Occipital lobe (tissue), 1 donor: ENCODE measurements at regions not wholly inside any gene's neighbourhood (a gene's known extent, or its start where the extent isn't known, plus 50 kb on each side); places are given as distances from the start of the nearest gene placed in this dataset.
"Not testable (repeated sequence)": the region's sequence is repeated elsewhere in the genome, so short reads cannot be mapped to it uniquely, and the experiment has no call there.

ENCODE experiments used
- DNase-seq: peaks from one replicate; lab custom pipeline; 2025; lab: John Stamatoyannopoulos, UW

DNA sequence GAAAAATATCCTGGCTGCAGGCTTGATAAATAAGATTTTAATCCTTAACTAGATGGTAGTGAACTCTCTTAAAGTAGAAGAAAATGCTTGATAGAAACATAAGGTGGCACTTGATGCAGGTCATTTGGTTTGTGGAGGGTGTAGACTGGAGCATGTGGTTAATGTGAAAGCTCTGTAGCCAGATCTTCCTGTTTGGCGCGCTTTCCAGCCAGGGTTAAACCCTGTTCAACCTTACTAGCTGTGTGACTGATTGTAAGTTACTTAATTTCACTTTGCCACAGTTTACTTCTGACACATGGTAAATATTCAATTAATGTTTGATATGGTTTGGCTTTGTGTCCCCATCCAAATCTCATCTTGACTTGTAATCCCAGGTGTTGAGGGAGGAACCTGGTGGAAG, 394.0 kb downstream of the REEP3 start:
- DNase-seq: no peak

DNA sequence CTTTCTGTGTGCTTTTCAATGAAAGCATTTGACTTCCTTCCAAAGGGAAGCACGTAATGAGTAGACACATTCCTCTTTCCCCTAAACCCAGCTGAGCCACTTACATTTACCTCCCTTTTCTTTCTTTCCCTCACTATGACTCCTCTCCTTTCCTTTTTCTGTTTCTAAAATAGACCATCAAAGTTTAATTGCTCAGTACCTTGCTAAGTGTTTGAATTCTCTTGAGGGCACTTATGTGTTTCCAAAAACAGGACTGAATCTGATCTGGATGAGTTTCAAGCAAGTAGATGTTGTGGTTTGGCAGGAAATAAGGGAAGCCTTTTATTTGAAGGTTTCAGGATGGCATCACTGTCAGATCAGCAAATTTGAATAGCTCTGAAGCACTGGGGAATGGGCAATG, 396.2 kb downstream of the REEP3 start:
- DNase-seq: no peak

DNA sequence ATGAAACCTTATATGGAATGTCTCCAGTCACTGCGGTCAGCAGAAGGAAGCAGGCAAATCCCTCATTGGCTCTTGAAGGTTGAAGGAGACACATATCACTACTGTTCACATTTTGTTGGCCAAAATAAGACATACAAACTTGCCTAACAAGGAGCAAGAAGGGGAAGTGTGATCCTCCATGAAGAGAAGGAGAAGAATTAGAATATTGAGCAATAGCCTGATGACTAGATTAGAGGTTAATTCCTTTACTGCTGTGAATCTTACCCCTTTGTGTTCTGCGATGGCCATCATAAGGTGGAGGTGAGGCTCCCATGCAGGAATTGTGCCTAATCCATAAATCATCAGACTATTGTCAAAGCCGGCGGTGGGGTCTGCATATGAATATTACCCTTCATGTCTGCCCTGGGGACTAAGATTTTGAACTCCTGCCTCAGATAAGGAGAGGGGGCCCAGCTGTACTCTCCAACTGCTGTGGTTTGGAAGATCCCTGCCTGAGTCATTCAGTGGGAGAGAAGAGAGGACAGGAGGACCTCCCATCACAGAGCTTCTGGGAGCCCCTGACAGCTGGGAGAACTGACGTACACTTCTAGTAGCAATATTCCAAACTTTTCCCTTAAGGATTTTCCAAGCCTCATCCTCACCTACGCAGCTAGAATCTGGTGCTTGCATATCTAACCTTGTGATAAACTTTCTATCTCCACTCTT, 398.5 kb downstream of the REEP3 start:
- DNase-seq: no peak

DNA sequence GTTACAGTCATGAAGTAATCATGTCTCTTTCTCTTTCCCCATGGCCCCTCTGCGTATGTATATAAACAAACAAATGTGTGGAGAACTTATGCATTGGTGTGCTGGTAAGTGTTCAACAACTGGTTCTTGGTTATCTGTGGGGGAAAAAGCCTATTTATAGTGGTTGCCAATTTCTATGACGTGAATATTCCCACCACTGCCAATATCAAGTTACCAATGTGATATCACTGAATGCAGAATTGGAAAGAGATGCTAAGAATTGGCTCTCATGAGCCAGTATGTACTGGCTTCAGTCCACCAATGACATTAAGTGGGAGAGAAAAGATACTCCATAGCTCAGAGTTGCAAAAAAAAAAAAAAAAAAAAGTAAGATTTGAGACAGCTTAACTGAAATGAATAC, 399.7 kb downstream of the REEP3 start:
- no peak for DNase-seq

DNA sequence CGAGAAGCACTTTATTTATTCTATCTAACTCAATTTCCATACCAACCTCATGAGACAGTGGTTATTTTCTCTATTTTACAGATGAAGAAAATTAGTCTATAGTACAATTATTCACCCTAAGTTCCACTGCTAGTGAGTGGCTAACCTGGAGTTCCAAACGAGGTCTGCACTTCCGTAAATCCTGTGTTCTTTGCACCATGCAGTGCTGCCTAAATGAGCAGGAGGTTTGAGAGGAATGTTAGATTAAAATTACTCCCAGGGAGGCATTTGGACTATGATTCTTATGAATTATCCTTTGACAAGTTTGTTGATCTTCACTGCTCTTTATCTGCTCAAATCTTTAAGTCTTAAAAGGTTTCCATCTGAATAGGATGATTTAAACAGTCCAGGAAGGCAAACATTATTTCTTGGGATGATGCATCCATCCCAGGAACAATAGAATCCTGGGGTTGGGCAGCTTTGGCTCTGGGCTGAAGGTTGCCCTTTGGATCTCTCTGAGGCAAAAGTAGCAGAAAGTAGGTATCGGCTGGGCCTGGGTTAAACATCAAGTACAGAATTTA, 400.8 kb downstream of the REEP3 start:
- no peak for DNase-seq

DNA sequence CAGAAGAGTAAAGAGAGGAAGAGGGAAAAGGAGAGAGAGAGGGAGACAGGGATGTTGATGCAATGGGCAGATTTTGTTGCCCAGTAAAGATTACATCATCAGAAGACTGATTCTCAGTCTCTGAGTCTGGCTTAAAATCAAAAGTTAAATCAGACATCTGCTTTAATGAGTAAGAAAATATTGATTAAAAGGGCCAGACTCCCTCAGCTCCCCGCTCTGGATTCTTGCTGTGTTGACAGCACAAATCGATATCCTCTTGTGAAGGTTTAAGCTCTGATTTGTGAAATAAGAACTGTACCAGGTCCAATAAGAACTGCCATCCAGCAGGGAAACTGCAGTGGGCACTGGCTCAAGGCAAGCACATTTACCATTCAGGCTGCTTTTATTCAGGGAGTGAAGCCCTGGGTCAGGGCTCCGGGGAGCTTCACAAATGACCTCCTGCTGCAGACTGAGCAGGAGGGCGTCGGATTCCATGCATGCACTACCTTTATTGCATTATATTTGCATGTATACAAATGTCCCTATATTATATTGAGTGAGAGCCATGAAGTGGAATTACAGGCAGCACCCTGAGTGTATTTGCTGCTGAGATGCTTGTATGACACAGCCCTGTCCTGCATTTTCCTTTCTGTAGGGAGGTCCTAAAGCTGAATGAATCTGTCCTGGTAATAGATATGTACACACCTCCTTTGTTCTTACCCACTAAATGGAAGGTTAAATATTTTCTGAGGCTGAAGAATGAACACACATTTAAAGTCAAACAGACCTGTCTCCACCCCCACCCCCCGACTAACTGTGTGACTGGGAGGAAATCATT, 401.5 kb downstream of the REEP3 start:
- no peak for DNase-seq

DNA sequence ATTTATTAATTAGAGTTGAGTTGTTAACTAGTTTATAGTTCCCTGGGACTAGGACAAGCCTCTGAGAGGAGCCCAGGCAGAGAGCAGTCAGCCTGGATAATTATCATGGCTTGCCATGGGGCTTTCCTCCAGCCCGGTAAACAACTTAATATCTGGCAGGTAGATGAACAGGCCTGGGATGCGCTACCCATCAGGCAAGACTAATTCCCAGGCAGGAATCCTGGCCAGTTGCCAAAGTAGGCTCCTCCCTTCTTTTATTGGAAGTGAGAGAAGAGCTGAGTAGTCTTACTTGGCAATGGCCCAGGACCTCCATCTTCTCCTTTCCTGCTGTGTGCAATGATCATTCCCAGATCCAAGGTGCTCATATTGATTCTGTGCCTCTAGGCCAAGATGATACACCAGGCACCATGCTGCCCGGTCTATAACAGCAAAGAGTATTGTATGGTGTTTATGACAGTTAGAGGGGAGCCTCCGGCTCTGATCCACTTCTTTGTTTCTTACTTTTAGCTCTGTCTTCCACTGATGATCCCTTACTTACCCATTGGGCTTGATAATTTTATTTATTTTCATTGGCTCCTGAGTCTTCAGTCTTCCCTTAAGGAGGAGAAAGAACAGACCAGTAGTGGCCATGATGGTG, 408.7 kb downstream of the REEP3 start:
- DNase-seq: no peak

DNA sequence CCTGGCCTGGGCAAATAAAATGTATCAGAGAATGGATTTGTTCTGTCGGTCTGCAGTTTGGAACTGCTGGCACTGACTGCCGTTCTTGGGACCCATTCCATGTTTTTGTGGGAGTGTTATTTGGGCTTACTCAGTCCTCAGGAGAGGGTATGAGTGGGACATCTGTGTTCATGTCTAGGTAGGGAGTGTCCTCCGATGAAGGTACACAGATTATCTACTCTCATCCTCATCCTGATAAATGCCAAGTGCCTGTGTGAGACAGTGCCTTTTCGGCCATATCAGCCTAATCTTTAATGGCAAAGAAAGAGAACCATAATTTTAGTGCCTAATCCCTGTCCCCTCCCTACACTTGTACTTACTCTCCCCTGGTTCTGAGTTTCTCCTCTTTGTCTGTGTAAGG, 409.4 kb downstream of the REEP3 start:
- DNase-seq: no peak

DNA sequence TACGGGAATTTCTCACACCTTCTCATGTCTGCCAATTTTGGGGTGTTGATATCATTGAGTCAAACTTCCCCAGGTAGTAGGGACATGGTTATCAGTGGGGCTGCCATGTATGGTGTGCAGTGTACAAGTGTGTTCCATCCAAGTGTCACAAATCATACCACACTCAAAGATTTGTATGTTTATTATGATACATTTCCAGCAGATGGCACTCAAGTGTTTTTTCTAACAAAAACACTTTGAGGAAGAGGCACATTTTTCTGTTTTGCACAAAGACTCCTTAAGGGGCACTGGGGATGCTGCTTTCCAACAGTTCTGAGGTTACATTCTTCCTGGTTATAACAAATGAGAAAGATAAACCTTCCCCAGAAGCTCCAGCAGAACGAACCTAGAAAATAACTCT, 414.5 kb downstream of the REEP3 start:
- DNase-seq: no peak

DNA sequence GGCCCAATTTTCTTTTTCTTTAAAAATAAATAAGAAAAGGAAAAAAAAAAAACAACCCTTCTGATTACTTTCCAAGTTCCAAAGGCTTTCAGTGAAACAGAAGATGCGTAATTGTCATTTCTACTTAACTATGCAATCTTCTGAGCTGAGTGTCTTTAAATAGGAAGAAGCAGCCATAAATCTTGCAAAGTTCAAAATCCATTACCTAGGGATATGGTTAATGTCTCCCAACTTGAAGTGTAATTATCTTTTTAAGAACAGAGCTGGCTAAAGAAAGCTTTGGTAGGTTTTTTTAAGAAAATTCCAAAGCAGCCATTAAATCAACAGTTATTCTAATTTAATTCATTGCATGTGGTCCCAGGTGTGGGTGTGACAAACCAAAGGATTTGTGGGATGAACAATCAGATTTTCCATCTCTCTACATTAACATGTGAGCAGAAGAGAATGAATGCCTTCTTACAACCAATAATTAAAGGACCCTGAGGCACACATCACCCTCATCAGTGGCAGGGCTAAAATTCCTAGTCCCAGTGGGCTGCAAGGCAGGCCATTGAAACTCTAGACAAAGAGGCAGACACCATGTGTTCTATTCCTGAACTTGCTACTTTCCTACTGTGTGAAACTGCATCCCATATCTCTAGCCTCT, 419.2 kb downstream of the REEP3 start:
- no peak for DNase-seq

DNA sequence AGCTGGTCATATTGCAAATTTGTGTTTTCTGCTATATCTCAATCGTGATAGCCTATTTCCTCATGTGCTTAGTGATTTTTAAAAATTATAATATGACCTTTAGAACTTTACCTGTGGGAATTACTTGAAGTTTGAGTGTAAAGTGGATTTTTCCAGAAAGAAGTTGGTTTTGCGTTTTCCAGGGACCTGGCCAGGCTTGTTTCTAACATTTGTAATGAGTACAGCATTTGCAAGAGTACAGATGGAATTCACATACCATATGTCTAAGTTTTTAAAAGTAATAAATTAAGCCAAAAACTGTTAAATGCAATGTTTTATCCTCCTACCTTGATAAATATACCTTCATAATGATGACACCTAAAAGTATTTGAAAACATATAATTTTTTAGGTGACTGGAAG, 443.2 kb downstream of the REEP3 start:
- no peak for DNase-seq

DNA sequence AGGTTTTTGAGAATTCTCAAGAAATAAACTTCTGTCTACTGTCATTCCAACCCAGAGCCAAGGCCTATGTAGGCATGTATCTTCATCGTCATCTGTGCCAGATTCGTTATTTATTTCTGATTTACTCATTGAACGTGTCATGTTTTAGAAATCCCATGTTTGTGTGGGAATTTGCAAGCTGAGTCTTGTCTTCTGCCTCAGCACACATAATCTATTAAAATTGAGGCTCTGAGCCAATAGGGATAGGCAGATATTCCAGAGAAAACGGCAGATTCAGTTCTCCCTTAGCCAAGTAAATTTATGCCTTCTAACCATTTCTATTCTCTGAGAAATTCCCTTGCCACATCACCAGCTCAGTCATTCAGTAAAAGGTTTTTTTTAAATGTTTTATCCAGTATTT, 444.6 kb downstream of the REEP3 start:
- DNase-seq: no peak

DNA sequence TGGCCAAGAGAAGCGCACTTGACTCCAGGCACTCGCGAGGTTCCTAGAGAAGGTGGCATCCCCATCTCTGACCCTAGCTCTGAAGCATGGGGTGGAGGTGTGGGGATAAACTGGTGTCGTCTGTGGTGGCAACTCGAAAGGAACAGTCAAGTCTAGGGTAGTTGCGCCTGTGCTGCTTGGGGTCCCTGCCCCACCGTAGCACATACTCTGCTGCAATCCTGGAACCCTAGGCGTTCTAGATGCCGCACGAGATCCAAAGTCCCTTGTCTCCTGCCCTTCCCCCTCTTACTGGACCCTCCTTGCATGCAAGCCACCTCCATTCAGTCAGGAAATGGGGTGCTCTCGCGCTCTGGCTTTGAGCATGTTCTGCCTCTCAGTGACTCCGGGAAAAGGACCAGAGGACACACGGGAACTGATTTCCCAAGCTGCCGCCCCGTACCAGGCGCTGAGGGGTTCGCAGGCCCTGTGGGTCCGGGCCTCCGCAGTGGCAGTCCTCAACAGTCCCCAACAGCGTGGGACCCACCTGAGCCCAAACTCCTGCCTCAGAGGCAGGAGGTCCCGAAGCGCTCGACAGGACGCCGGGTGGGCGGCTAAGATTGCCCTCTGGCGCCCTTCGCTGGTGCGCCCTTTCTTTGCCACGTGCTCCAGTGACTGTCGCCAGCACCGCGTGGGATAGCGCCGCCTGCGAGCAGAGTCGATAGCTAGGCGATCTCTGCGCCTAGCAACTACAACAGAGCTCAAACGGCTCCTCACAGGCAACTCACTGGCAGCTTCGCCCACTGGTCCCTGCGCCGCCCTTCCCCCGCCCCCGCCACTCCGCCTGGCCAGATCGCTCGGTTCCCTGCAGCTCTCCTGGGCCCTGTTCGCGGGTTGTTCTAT, 452.0 kb downstream of the REEP3 start:
- no peak for DNase-seq

DNA sequence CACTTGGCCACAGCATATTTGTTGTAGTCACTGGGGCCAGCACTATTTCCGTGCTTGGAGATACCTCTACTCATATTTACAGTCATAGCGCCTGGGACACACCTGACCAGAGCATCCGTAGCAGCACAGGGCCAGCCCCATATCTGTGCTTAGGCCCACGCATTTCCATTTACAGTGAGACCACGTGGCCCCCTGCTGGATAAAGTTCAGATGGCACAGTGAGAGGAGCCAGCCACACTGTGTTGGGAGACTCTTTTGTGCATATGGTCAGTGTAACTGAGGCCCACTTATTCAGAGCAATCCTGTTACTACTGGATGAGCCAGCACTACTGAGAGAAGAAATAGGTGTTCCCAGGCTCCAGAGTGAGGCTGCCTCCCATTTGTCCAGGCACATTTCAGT, 455.3 kb downstream of the REEP3 start:
- no peak for DNase-seq

DNA sequence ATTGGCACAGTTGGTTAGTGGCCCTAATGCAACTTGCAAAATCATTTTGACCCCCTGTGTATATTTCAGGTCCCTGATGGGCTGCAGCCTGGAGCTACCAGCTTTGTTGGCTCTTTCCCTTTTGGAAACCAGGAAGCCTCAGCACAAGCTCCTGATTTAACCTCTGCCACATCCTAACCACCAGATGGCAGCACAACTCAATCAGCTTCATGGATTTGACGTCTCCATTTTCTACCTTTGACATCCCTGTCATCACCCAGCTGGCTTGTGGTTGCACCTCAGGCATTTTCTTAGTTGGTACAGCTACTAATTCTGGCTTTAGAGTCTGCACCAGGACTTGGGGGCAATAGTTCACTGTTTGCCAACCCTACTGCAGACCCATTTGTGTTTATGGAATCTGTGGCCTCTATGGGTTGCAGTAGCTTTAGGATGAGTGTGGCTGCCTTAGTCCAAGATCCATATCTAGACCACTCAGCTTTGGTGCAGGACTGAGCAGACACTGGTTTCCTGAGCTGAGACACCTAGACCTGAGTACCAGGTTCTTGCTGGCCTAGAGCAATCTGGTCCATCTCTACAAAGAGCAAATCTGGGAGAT, 456.2 kb downstream of the REEP3 start:
- DNase-seq: no peak

DNA sequence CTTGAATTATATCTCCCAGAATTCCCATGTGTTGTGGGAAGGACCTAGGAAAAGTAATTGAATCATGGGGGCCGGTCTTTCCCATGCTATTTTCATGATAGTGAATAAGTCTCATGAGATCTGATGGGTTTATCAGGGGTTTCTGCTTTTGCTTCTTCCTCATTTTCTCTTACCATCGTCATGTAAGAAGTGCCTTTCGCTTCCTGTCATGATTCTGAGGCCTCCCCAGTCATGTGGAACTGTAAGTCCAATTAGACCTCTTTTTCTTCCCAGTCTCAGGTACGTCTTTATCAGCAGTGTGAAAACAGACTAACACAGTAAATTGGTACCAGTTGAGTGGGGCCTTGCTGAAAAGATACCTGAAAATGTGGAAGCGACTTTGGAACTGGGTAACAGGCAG, 459.7 kb downstream of the REEP3 start:
- DNase-seq: not testable (repeated sequence)

DNA sequence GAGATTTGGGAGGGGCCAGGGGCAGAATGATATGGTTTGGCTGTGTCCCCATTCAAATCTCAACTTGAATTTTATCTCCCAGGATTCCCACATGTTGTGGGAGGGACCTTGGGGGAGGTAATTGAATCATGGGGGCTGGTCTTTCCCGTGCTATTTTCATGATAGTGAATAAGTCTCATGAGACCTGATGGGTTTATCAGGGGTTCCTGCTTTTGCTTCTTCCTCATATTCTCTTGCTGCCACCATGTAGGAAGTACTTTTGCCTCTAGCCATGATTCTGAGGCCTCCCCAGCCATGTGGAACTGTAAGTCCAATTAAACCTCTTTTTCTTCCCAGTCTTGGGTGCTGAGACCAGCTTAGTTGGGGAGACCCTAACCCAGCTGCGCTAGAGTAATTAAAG, 462.9 kb downstream of the REEP3 start:
- not testable (repeated sequence) for DNase-seq

DNA sequence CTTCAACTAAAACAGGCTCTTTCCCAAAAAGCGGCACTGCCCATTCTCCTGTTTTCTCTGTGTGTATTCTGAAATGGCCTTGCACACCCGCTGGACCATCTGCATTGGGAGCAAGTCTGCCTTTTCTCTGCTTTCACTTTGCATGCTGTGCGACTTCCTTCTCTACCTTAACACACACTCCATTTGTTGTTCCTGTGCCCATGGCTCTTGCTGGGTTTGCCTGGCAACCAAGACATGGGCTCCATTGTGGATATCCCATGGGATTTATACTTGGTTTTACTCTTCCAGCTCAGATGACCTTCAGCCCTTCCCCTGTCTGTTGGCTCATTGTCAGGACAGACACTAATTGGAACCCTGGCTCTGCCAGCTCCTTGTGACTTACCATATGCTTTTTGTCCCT, 465.3 kb downstream of the REEP3 start:
- no peak for DNase-seq

DNA sequence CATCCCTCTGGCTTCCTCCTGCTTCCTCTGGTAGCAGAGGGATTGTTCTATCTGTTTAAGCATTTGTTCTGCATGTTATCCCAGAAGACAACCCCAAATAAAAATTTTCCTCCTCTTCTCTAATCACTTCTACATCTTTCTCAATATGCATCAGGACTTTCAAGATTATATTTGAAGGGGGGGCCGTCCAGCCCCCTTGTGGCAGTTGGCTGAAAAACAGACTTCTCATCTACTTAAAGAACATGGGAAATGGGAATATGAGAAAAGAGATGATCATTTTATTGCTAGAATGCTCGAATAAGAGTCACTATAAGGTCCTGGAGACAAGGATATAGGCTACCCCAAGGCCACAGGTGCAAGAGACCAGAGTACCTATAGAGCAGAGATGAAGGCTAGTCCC, 466.0 kb downstream of the REEP3 start:
- DNase-seq: no peak

DNA sequence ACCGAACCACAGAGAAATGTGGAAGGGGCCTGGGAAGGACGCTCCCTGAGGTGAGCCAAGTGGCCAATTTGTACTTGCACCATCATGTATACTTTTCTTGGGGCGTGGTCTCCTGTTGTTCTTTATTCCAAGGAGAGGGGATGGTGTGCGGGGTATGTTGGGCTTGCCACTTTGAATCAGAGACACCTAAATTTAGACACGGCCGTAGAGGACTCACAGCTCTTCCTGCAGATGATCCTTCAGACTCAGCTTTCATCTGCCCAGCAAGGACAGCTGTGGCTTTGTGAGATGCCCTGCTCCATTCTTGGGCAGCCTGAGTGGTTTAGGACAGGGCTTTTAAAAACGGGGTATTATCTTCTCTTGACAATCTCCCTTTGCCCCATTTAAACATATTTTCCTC, 473.2 kb downstream of the REEP3 start:
- DNase-seq: no peak

DNA sequence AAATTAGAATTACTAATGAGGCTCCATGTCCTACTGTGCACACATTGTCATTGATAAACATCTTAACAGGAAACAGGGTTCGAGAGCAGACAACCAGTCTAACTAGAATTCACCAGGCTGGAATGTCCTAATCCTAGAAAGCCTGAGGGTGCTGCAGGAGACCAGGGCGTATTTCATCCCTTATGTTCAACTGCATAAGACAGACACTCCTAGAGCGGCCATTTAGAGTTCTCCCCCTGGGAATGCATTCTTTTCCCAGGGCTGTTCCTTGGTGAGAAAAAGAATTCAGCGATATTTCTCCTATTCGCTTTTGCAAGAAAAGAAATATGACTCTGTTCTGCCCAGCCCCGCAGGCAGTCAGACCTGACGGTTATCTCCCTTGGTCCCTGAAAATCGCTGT, 486.0 kb downstream of the REEP3 start:
- no peak for DNase-seq
